Neural progenitor cell (in vitro differentiated cells): ENCODE measurements at regions not wholly inside any gene's neighbourhood (a gene's known extent, or its start where the extent isn't known, plus 50 kb on each side); places are given as distances from the start of the nearest gene placed in this dataset.

ENCODE experiments used
- DNase-seq: peaks from one replicate; pipeline ENCODE4 v3.0.0-alpha.2; 2016; ENCODE audit warnings: low spot score
- H2AFZ ChIP-seq: fragments of 200-600 bp; sonication (generic); replicated peaks from 2 replicates; pipeline ENCODE4 v1.6.1; 2016; ENCODE audit warnings: antibody characterized with exemption
- H3F3A ChIP-seq: fragments of 200-600 bp; sonication (generic); 2 replicates; pipeline ENCODE4 v1.6.1; 2016; ENCODE audit warnings: antibody characterized with exemption, low read depth
- H3K27ac ChIP-seq: fragments of 200-600 bp; sonication (generic); 2 replicates; pipeline ENCODE4 v1.5.1; 2016; ENCODE audit warnings: mild to moderate bottlenecking
- H3K27me3 ChIP-seq: fragments of 200-600 bp; sonication (generic); 2 replicates; pipeline ENCODE4 v1.6.1; 2016; ENCODE audit warnings: mild to moderate bottlenecking, moderate library complexity
- H3K36me3 ChIP-seq: fragments of 200-600 bp; sonication (generic); 2 replicates; pipeline ENCODE4 v1.5.1; 2016
- H3K4me1 ChIP-seq: fragments of 200-600 bp; sonication (generic); 2 replicates; pipeline ENCODE4 v1.6.1; 2016; ENCODE audit warnings: mixed run types
- H3K4me2 ChIP-seq: fragments of 200-600 bp; sonication (generic); 2 replicates; pipeline ENCODE4 v1.6.1; 2016
- H3K4me3 ChIP-seq: fragments of 200-600 bp; sonication (generic); 2 replicates; pipeline ENCODE4 v1.5.1; 2016
- H3K79me2 ChIP-seq: fragments of 200-600 bp; sonication (generic); 2 replicates; pipeline ENCODE4 v1.6.1; 2016; ENCODE audit warnings: low read depth
- H3K9ac ChIP-seq: fragments of 200-600 bp; sonication (generic); 2 replicates; pipeline ENCODE4 v1.6.1; 2016
- H3K9me3 ChIP-seq: fragments of 200-600 bp; sonication (generic); 2 replicates; pipeline ENCODE4 v1.5.1; 2016; ENCODE audit warnings: low read depth
- H4K20me1 ChIP-seq: fragments of 200-600 bp; sonication (generic); 2 replicates; pipeline ENCODE4 v1.6.1; 2016; ENCODE audit warnings: low read depth
- H3K27ac Mint-ChIP-seq: 3 replicates; pipeline ENCODE4 v1.8.0; 2021; ENCODE audit warnings: mixed read lengths
- H3K27me3 Mint-ChIP-seq: 2 replicates; pipeline ENCODE4 v1.8.0; 2022; ENCODE audit warnings: low read depth, mild to moderate bottlenecking, inconsistent platforms, moderate library complexity, mixed read lengths; ENCODE audit not compliant: insufficient read depth
- H3K36me3 Mint-ChIP-seq: 3 replicates; pipeline ENCODE4 v1.8.0; 2021; ENCODE audit warnings: mixed read lengths
- H3K4me1 Mint-ChIP-seq: 3 replicates; pipeline ENCODE4 v1.8.0; 2021; ENCODE audit warnings: mixed read lengths
- H3K4me3 Mint-ChIP-seq: 3 replicates; pipeline ENCODE4 v1.8.0; 2021; ENCODE audit warnings: mild to moderate bottlenecking, moderate library complexity, mixed read lengths
- H3K9me3 Mint-ChIP-seq: 3 replicates; pipeline ENCODE4 v1.8.0; 2020; ENCODE audit warnings: mixed read lengths
- CTCF ChIP-seq: fragments of 200-600 bp; sonication (generic); IDR thresholded peaks from 2 replicates; pipeline ENCODE4 v1.5.1; 2017; ENCODE audit warnings: antibody characterized with exemption, mild to moderate bottlenecking
- EZH2 ChIP-seq: fragments of 200-600 bp; sonication (generic); IDR thresholded peaks from 2 replicates; pipeline ENCODE4 v1.6.1; 2017; ENCODE audit warnings: antibody characterized with exemption, mild to moderate bottlenecking, moderate library complexity
- EZH2phosphoT487 ChIP-seq: fragments of 200-600 bp; sonication (generic); IDR thresholded peaks from 2 replicates; pipeline ENCODE4 v1.6.1; 2017; ENCODE audit warnings: antibody characterized with exemption

- Histone ChIP-seq H3K36me3 (no peaks in the 10 kb centered on the region), H3K27me3 (no peaks in the 10 kb centered on the region), H3K27ac (no peak overlapping the region), H3K4me1 (peaks cover 3% of the 10 kb centered on the region), H3F3A (no peaks in the 10 kb centered on the region), H2AFZ (no peak overlapping the region), H3K4me3 (no peak overlapping the region), H3K9me3 (no peaks in the 10 kb centered on the region), H3K4me2 (no peak overlapping the region), H4K20me1 (no peaks in the 10 kb centered on the region), H3K9ac (no peak overlapping the region), H3K79me2 (no peaks in the 10 kb centered on the region)
- H3K4me3 Mint-ChIP-seq = no peak overlapping the region
- H3K4me1 Mint-ChIP-seq = no peaks in the 10 kb centered on the region
- H3K9me3 Mint-ChIP-seq = no peaks in the 10 kb centered on the region
- H3K27me3 Mint-ChIP-seq = no peaks in the 10 kb centered on the region
- no peak for TF ChIP-seq CTCF
- no peak for TF ChIP-seq EZH2phosphoT487
- TF ChIP-seq EZH2 = no peak
- H3K27ac Mint-ChIP-seq = no peak overlapping the region
- no peak for DNase-seq
- H3K36me3 Mint-ChIP-seq = no peaks in the 10 kb centered on the region
Observed at GRCh38 chr5:84885485-84886258, 501.0 kb upstream of the EDIL3 start.

- no peak for TF ChIP-seq CTCF
- TF ChIP-seq EZH2 = no peak
- no peak for TF ChIP-seq EZH2phosphoT487
- no peaks in the 10 kb centered on the region for H3K36me3 Mint-ChIP-seq
- no peak overlapping the region for H3K4me2 ChIP-seq
Observed at GRCh38 chr5:84881737-84882136, 497.1 kb upstream of the EDIL3 start.

GRCh38 chr5:84874196-84874595 is 489.5 kb upstream of the EDIL3 start:
- H3K27me3 ChIP-seq = no peaks in the 10 kb centered on the region
- no peak overlapping the region for H3K9ac ChIP-seq
- no peaks in the 10 kb centered on the region for H3K9me3 Mint-ChIP-seq
- no peak overlapping the region for H2AFZ ChIP-seq
- H4K20me1 ChIP-seq = no peaks in the 10 kb centered on the region
- no peak for TF ChIP-seq EZH2
- no peak for TF ChIP-seq CTCF
- TF ChIP-seq EZH2phosphoT487 = no peak
- H3K4me1 Mint-ChIP-seq = no peaks in the 10 kb centered on the region
- H3K4me3 Mint-ChIP-seq = no peak overlapping the region
- H3K27ac ChIP-seq = no peak overlapping the region
- H3F3A ChIP-seq = no peaks in the 10 kb centered on the region
- H3K4me1 ChIP-seq = no peaks in the 10 kb centered on the region
- no peaks in the 10 kb centered on the region for H3K36me3 ChIP-seq
- no peak overlapping the region for H3K27ac Mint-ChIP-seq
- no peak overlapping the region for H3K4me2 ChIP-seq
- H3K9me3 ChIP-seq = no peaks in the 10 kb centered on the region
- H3K27me3 Mint-ChIP-seq = no peaks in the 10 kb centered on the region
- DNase-seq = no peak
- no peaks in the 10 kb centered on the region for H3K79me2 ChIP-seq
- H3K4me3 ChIP-seq = no peak overlapping the region
- H3K36me3 Mint-ChIP-seq = no peaks in the 10 kb centered on the region

More at GRCh38 chr5:84881737-84882136, 497.1 kb upstream of the EDIL3 start:
- Histone ChIP-seq H3K36me3 (no peaks in the 10 kb centered on the region), H3K9ac (no peak overlapping the region), H2AFZ (no peak overlapping the region), H3K27me3 (no peaks in the 10 kb centered on the region), H3K4me3 (no peak overlapping the region), H3K9me3 (no peaks in the 10 kb centered on the region), H3K4me1 (peaks cover 3% of the 10 kb centered on the region), H3F3A (no peaks in the 10 kb centered on the region), H4K20me1 (no peaks in the 10 kb centered on the region), H3K79me2 (no peaks in the 10 kb centered on the region), H3K27ac (no peak overlapping the region)
- Mint-ChIP-seq H3K4me3 (no peak overlapping the region), H3K4me1 (no peaks in the 10 kb centered on the region), H3K27ac (no peak overlapping the region), H3K9me3 (no peaks in the 10 kb centered on the region), H3K27me3 (no peaks in the 10 kb centered on the region)
- DNase-seq = no peak
